Parathyroid adenoma (tissue), 2 donors: ENCODE measurements at regions not wholly inside any gene's neighbourhood (a gene's known extent, or its start where the extent isn't known, plus 50 kb on each side); places are given as distances from the start of the nearest gene placed in this dataset.

Source experiments
- H2AFZ ChIP-seq: fragments of 300-600 bp; sonication (generic); one replicate; pipeline ENCODE4 v1.7.0; 2017; ENCODE audit warnings: antibody characterized with exemption, mild to moderate bottlenecking
- H3K27ac ChIP-seq: fragments of 300-600 bp; sonication (generic); one replicate; pipeline ENCODE4 v1.7.0; 2017
- H3K27me3 ChIP-seq: fragments of 300-600 bp; sonication (generic); one replicate; pipeline ENCODE4 v1.7.0; 2017; ENCODE audit warnings: low read length; ENCODE audit not compliant: control insufficient read depth, insufficient read depth
- H3K36me3 ChIP-seq: fragments of 300-600 bp; sonication (generic); one replicate; pipeline ENCODE4 v1.7.0; 2017; ENCODE audit warnings: low read length; ENCODE audit not compliant: control insufficient read depth, insufficient read depth
- H3K4me1 ChIP-seq: fragments of 300-600 bp; sonication (generic); one replicate; pipeline ENCODE4 v1.7.0; 2017; ENCODE audit warnings: control low read depth
- H3K4me2 ChIP-seq: fragments of 300-600 bp; sonication (generic); one replicate; pipeline ENCODE4 v1.7.0; 2017; ENCODE audit warnings: low read length
- H3K4me3 ChIP-seq: fragments of 300-600 bp; sonication (generic); one replicate; pipeline ENCODE4 v1.7.0; 2017; ENCODE audit warnings: low read depth, low read length
- H3K79me2 ChIP-seq: fragments of 300-600 bp; sonication (generic); one replicate; pipeline ENCODE4 v1.7.0; 2017; ENCODE audit warnings: control low read depth
- H3K9ac ChIP-seq: fragments of 300-600 bp; sonication (generic); one replicate; pipeline ENCODE4 v1.7.0; 2017; ENCODE audit warnings: mild to moderate bottlenecking
- H3K9me3 ChIP-seq: fragments of 300-600 bp; sonication (generic); one replicate; pipeline ENCODE4 v1.7.0; 2017; ENCODE audit warnings: low read length; ENCODE audit not compliant: control insufficient read depth
- TF ChIP-seq, protein P1 (sequence below): fragments of 300-600 bp; sonication (generic); IDR thresholded peaks from one replicate; pipeline ENCODE4 v1.7.0; 2017; ENCODE audit warnings: antibody characterized with exemption, mild to moderate bottlenecking
- donor health status: primary hyperparathyroidism.

DNA sequence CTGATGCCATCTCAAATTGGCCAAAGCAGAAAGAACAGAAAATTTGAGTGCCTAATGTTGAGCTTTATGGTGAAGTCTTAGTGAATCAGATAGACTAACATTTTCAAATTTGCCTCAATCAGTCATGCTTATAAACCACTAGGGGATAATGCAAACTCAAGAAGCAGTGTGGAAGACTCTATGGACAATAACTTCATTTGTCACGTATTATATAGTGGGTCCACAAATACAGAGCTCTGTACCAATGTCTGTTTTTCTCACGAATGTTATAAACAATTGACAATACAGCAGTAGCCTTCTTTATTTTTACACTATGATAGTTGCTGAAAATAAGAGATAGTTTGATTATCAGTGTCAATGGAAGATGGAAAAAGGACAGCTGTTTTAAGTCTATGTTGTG is 190.8 kb upstream of the SLC8A1 start:
- Histone ChIP-seq H3K9me3 (no peaks in the 10 kb centered on the region), H3K4me2 (no peak overlapping the region), H2AFZ (no peak overlapping the region), H3K27me3 (no peaks in the 10 kb centered on the region), H3K79me2 (no peaks in the 10 kb centered on the region), H3K4me3 (no peak overlapping the region), H3K9ac (no peak overlapping the region), H3K36me3 (no peaks in the 10 kb centered on the region), H3K27ac (no peak overlapping the region), H3K4me1 (no peaks in the 10 kb centered on the region)
- TF ChIP-seq, protein P1, sequence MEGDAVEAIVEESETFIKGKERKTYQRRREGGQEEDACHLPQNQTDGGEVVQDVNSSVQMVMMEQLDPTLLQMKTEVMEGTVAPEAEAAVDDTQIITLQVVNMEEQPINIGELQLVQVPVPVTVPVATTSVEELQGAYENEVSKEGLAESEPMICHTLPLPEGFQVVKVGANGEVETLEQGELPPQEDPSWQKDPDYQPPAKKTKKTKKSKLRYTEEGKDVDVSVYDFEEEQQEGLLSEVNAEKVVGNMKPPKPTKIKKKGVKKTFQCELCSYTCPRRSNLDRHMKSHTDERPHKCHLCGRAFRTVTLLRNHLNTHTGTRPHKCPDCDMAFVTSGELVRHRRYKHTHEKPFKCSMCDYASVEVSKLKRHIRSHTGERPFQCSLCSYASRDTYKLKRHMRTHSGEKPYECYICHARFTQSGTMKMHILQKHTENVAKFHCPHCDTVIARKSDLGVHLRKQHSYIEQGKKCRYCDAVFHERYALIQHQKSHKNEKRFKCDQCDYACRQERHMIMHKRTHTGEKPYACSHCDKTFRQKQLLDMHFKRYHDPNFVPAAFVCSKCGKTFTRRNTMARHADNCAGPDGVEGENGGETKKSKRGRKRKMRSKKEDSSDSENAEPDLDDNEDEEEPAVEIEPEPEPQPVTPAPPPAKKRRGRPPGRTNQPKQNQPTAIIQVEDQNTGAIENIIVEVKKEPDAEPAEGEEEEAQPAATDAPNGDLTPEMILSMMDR = no peak

DNA sequence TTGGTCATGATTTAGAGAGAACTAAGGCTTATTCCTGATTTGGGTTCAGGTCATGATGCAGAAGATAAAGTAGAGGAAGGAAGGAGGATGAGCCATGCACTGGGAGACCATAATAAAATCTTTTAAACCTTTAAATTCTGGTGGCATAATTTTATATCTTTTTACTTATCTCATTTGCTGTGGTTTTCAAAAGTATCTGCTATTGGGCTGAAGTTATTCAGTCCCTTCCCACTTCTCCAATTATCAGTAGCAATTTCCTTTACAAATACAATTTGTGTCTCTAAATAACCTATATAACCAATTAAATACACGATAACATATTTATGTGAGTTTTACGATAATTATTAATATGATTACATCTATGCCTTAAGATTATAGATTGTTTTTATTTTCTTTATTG is 194.8 kb upstream of the SLC8A1 start:
- no peak overlapping the region for H3K4me3 ChIP-seq
- no peak overlapping the region for H3K9ac ChIP-seq
- no peaks in the 10 kb centered on the region for H3K27me3 ChIP-seq
- no peak overlapping the region for H3K4me2 ChIP-seq
- no peaks in the 10 kb centered on the region for H3K4me1 ChIP-seq
- H3K9me3 ChIP-seq = no peaks in the 10 kb centered on the region
- no peak overlapping the region for H3K27ac ChIP-seq
- TF ChIP-seq, protein P1 = no peak
- no peaks in the 10 kb centered on the region for H3K36me3 ChIP-seq
- H3K79me2 ChIP-seq = no peaks in the 10 kb centered on the region
- H2AFZ ChIP-seq = no peak overlapping the region

DNA sequence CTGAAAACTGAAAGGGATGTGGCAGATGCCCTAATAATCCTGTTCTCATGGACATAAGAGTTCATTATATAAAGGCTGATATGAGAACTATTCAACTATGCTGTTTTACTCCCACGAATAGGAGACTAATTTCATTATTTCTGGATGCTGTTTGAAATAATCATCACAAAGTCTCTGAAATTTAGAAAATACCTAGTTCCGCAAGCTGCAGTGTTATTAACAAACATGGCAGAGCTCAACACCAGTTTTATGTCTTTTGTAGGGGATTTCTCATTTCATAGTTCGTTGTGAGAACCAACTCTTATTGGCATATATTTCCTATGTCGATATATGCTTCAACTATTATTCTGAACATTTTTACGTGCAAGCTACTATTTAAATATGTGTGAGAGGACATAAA is 200.3 kb upstream of the SLC8A1 start:
- Histone ChIP-seq H2AFZ (no peak overlapping the region), H3K4me2 (no peak overlapping the region), H3K79me2 (no peaks in the 10 kb centered on the region), H3K36me3 (no peaks in the 10 kb centered on the region), H3K4me3 (no peak overlapping the region), H3K27me3 (no peaks in the 10 kb centered on the region), H3K9ac (no peak overlapping the region), H3K4me1 (no peaks in the 10 kb centered on the region), H3K9me3 (no peaks in the 10 kb centered on the region), H3K27ac (no peak overlapping the region)
- TF ChIP-seq, protein P1 = no peak

DNA sequence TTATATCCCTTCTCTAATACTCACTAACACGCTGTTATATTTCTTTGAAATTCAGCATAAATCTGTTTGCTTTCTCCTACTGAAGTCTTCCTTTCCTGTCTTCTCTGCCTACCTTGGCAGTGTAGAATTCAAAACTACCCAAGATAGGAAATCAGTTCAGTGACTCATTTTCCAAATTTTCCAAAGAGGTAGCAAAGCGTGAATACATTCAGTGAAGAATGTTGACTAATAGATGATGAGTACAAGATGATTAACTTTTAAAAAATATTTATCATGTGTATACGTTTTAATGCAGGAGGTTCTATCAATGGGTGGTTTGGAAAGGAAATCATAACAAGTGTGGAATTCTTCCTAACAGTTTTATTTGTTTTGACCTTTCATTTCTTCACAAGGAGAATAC is 201.9 kb upstream of the SLC8A1 start:
- H3K4me2 ChIP-seq = no peak overlapping the region
- H3K27ac ChIP-seq = no peak overlapping the region
- no peak overlapping the region for H2AFZ ChIP-seq
- no peak overlapping the region for H3K4me3 ChIP-seq
- TF ChIP-seq, protein P1 = no peak
- no peak overlapping the region for H3K9ac ChIP-seq
- H3K27me3 ChIP-seq = no peaks in the 10 kb centered on the region
- no peaks in the 10 kb centered on the region for H3K9me3 ChIP-seq
- no peaks in the 10 kb centered on the region for H3K36me3 ChIP-seq
- H3K4me1 ChIP-seq = no peaks in the 10 kb centered on the region
- no peaks in the 10 kb centered on the region for H3K79me2 ChIP-seq

DNA sequence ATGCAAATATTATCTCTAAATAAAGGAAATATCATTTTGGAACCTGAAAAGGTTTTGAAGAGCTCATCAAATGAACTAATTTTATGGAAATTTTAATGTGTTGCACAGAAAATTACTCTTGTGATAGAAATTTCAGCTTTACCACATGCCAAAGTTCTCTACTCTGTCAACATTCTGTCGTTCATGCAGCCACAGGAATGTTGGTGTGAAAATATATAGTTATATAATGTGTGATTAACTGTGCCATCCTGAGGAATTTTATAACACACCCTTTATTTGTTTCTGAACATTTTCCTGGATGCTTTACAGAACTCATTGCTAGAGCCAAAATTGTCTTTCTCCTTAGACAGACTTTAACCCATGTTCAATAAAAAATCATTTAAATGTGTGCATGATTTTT is 202.5 kb upstream of the SLC8A1 start:
- no peaks in the 10 kb centered on the region for H3K27me3 ChIP-seq
- no peak overlapping the region for H3K27ac ChIP-seq
- H3K36me3 ChIP-seq = no peaks in the 10 kb centered on the region
- TF ChIP-seq, protein P1 = no peak
- H3K79me2 ChIP-seq = no peaks in the 10 kb centered on the region
- no peak overlapping the region for H3K4me3 ChIP-seq
- no peak overlapping the region for H2AFZ ChIP-seq
- H3K9ac ChIP-seq = no peak overlapping the region
- H3K9me3 ChIP-seq = no peaks in the 10 kb centered on the region
- H3K4me1 ChIP-seq = no peaks in the 10 kb centered on the region
- H3K4me2 ChIP-seq = no peak overlapping the region
